GM19395 (cell line): ENCODE measurements at regions not wholly inside any gene's neighbourhood (a gene's known extent, or its start where the extent isn't known, plus 50 kb on each side); places are given as distances from the start of the nearest gene placed in this dataset.

Source experiments
- ATAC-seq: cut with Tn5 transposase; IDR thresholded peaks from one replicate; pipeline ENCODE4 v1.9.1; 2021; ENCODE audit warnings: mild to moderate bottlenecking, moderate library complexity; ENCODE audit not compliant: unreplicated experiment

DNA sequence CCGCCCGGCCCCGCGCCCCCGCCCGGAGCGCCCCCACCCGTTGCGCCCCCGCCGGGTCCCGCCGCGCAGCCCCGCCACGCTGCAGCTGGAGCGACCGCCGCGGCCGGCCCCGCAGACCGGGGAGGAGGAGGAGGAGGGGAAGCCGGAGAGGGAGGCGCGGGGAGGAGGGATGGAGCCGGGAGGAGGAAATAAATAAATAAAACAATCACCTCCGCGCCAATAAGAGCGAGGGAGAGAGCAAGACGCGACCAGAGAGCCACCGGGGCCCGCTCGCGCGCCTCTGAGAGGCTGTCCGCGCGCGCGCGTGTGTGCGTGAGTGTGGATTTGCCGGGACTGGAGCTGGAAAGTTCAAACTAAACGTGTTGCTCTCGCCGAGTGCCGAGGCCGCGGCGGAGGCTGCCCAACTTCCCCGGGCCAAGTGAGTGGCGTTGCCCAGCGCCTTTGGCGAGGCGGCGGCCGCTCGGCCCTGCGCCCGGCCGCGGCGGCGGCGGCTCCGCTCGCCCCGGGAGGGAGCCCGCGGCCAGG, 2184.4 kb upstream of the TENM3 start:
- ATAC-seq = peak; percentile 28

- peak; percentile 26 for ATAC-seq
These were observed 2183.9 kb upstream of the TENM3 start for GRCh38 chr4:180059216-180059881.

DNA sequence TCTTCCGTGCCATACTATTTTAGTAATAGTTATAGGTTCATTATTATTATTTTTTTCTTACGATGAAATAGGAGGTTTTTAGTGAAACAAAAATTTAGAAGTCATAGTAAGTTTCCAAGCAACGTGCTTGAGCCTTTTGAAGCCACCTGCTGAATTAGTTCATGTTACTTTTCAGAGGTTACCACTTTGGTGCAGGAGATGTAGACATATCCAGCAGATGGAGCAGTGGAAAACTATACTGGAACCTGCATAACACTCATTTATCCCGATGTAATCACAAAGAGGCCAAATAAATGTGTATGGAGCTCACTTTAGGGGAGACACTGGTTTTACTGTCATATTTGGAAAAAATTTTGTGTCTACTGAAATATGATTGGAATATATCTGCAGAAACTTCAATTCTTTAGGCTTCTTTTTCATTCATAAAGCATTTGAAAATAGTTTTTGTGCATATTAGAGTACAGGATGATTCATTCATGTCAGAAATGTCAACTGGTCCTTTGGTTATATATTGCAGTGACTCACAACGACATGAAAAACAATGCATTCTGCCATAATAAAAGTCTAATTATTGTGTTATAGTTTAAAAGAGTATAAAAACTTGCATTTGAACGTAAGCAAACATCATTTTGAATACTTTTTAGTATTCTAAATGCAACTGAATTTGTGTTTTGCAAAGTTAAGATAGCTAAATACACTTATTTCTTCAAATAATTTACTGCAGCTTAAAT, 2182.9 kb upstream of the TENM3 start:
- no peak for ATAC-seq

DNA sequence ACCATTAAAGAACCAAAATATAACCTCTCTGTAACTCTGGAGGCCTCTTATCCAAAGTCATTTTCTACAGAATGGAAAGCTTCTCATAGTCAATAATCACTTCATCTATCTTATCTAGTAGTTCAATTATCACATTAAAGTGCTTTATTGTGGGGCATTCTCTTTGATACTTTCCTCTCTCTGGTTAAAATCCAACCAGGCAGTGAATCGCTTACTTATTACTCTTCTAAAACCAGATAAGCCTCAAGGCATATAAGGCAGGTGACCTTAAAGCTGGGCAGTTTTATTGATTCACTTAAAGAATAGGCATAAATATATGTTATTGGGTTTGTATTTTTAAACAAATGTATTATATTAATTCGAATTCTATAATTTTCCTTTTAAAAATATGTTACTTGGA, 2162.1 kb upstream of the TENM3 start:
- no peak for ATAC-seq

- ATAC-seq = no peak
These were observed 2158.6 kb upstream of the TENM3 start for GRCh38 chr4:180084561-180084960.

- no peak for ATAC-seq
These were observed 2156.6 kb upstream of the TENM3 start for GRCh38 chr4:180086480-180087190.

GRCh38 chr4:180098586-180098985, 2144.6 kb upstream of the TENM3 start:
- no peak for ATAC-seq

DNA sequence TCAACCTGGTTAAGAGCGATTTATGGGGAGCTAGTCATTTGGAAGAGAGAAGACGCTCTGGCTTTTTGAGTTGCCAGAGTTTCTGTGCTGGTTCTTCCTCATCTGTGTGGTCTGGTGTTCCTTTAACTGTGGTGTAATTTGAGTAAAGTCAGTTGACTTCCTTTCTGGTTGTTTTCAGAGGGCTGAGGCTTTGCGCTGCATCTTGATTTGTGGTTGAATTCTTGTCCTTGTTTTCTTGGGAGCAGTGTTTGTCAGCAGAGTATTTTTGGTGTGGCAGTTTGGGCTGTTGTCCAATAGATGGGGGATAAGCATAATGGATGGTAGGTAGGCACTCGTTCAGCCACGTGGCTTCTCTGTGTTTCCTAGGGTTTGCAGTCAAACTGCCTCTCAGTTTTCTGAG, 2143.2 kb upstream of the TENM3 start:
- ATAC-seq = no peak

DNA sequence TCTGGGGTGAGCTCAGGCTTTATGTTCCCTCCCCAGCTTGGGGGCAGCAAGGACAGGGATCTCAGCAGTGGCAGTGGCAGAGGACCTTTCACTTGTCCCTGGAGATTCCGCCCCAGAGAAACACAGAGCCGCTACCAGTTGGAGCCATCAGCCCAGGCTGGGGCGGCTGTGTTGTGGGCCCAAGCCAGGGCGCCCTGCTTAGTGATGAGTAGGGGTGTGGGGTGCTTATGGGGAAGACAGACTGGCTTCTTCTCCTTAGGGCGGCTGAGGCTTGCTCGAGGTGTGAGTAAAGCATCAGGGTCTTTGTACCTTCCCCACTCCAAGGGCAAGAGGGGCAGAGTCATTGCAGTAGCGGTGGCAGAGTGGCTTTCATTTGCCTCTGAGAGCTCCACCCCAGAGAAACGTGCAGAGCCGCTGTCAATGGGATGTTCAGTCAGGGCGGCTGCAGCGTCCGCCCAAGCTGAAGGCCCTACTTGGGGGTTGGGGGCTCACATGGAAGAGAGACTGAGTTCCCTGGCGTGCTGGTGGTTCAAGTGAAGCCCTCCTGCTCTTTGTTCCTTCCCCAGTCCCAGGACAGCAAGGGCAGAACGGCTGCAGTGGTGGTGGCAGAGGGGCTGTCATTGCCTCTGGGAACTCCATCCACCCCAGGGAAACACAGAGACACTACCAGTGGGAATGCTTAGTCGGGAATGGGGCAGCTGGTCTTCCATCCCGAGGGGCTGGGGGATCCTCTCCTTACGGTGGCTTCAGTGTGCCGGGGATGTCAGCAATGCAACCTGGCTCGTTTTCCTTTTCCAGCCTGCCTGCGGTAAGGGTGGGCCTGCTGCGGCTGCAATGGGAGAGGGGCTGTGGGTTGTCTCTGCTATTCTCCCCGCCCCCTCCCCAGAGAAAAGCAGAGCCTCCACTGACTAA, 2142.5 kb upstream of the TENM3 start:
- ATAC-seq = no peak

DNA sequence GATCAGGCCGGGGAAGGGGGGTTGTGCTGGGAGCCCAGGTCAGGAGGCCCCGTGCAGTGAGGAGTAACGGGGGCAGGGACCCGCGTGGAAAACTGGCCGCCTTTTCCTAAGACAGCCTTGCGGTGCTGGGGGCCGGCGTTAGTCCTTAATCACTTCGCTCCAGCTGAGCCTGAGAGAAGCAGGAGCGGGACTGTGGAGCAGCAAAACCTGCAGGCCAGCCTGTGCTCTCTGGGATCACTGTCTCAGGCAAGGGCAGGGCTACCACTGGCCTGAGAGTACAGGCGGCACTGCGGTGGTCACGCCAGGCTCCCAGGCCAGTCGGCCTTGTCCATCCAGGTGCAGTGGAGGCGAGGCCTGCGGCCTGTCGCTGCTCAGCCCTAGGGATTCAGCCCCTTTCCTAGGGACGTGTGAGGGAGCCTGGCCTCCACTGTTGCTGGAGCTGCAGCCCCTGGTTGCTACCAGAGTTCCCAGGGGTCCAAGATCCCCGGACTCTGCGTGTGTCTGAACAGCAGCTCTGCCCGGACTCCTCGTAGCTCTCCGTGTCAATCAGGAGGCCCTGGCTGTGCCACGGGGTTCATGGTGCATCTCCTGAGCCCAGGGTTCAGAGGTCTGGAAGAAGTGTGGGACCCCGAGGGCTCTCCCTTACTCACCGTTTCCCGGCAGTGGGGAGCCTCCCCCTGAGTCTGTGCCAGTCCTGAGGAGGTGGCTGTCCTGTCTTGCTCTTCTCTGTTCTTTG, 2141.7 kb upstream of the TENM3 start:
- no peak for ATAC-seq

DNA sequence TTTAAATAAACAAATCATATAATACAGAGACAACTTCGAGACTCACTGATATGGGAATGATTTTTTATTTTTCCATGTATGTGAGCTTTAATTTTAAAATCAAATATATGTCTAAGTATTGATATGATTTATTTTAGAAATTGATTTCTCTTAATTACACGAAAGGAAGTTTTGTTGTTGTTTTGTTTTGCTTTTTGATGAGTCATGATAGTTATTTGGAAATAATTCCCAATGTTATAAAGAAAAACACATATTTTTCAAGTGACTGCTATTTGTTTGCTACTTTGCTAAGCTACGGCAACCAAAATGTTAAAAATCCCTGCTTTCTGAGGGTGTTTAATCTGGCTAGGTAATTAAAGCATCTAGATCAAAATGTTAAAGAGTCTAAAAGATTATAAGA, 2139.4 kb upstream of the TENM3 start:
- ATAC-seq = no peak

- no peak for ATAC-seq
These were observed 2137.8 kb upstream of the TENM3 start for GRCh38 chr4:180105362-180105761.

- no peak for ATAC-seq
These were observed 2137.1 kb upstream of the TENM3 start for GRCh38 chr4:180106122-180106521.

GRCh38 chr4:180106997-180107396, 2136.2 kb upstream of the TENM3 start:
- ATAC-seq = no peak

DNA sequence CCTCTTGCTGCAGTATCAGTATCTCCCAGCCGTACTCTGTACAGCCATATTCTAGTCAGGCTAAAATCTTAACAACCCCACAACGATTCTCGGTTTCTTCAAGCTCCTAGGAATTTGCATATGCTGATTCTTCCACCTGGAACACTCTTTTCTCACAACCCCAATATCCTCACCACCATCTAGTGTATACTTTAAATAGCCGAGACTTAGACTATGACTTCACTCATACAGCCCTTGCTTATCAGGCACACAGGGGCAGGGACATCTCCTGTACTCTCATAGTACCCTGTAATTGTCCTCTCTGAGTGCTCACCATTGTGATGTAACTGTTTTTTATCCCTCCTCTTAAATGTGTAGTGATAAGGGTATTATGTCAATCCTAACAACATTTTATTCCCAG, 2126.4 kb upstream of the TENM3 start:
- ATAC-seq = no peak

- ATAC-seq = no peak
These were observed 2123.1 kb upstream of the TENM3 start for GRCh38 chr4:180120068-180120467.

DNA sequence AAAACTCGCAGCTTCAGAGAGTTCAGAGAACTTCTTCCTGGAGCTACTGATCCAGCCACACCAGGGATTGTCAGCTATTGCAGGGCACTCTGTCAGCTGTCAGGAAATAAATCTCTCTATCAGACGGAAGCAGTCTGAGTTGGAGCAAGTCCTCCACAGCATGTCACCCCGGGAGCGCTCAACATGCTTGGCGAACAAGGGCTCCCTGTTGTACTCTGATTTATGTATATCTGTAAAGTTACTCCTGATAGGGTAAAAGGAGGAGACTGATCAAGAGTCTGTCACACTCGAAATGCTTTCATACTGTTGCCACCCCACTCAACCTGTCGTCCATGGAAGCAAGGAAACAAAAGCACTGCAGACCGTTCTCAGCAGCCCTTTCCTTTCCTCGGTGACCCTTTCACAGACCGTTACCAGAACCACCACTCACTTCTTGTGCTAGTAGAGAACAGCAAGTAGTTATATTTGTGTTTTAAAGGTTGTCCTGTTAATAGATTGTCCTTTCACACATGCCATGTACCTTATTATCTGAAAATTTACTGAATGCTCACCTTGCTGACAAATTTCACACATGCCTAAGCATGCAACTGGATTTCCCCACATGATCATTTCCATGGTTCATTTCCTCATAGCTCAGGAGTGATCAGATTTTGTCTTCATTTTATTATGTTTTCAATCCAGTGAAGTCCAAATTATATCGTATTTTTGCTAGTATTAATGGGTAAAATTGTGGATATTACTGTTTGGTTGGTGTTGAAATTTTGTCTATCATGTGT, 2108.9 kb upstream of the TENM3 start:
- peak; percentile 67 for ATAC-seq

DNA sequence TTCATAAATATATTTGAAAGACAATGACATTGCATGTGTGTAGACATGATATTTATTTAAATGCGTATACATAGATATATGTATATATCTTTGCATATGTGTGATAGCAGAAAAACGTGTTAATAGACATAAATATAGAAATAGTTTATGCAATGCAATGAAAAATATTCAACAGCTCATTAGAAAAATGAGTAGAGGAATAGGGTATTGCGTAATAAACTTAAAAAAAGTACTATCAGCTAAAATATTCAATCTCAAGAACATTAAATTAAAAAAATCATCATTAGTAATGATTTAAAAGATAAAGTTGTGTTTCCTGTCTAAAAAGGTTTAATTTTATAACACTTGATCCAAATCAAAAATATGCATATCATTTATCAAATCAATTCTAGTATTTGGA, 2101.5 kb upstream of the TENM3 start:
- no peak for ATAC-seq

GRCh38 chr4:180148737-180149136, 2094.5 kb upstream of the TENM3 start:
- no peak for ATAC-seq
